GM12865 (cell line): ENCODE measurements at regions not wholly inside any gene's neighbourhood (a gene's known extent, or its start where the extent isn't known, plus 50 kb on each side); places are given as distances from the start of the nearest gene placed in this dataset.

Experiments
- DNase-seq: peaks from one replicate; pipeline ENCODE4 v3.0.0; 2010; ENCODE audit warnings: low read depth
- H3K4me3 ChIP-seq: 2 replicates; pipeline ENCODE4 v1.5.1; 2011; ENCODE audit warnings: mild to moderate bottlenecking, low read depth, low read length, control low read depth
- TF ChIP-seq, protein P1 (sequence below): IDR thresholded peaks from 2 replicates; pipeline ENCODE4 v1.5.1; 2011; ENCODE audit warnings: low read length, control low read depth, low read depth, inconsistent platforms; ENCODE audit not compliant: insufficient read depth; ENCODE audit errors: missing control alignments

- no peak overlapping the region for H3K4me3 ChIP-seq
- TF ChIP-seq, protein P1, sequence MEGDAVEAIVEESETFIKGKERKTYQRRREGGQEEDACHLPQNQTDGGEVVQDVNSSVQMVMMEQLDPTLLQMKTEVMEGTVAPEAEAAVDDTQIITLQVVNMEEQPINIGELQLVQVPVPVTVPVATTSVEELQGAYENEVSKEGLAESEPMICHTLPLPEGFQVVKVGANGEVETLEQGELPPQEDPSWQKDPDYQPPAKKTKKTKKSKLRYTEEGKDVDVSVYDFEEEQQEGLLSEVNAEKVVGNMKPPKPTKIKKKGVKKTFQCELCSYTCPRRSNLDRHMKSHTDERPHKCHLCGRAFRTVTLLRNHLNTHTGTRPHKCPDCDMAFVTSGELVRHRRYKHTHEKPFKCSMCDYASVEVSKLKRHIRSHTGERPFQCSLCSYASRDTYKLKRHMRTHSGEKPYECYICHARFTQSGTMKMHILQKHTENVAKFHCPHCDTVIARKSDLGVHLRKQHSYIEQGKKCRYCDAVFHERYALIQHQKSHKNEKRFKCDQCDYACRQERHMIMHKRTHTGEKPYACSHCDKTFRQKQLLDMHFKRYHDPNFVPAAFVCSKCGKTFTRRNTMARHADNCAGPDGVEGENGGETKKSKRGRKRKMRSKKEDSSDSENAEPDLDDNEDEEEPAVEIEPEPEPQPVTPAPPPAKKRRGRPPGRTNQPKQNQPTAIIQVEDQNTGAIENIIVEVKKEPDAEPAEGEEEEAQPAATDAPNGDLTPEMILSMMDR = no peak
- no peak for DNase-seq
These were observed 50.2 kb upstream of the PCLO start for GRCh38 chr7:83212883-83213282.
